HG03575 (cell line): ENCODE measurements at regions not wholly inside any gene's neighbourhood (a gene's known extent, or its start where the extent isn't known, plus 50 kb on each side); places are given as distances from the start of the nearest gene placed in this dataset.
"Not testable (repeated sequence)": the region's sequence is repeated elsewhere in the genome, so short reads cannot be mapped to it uniquely, and the experiment has no call there.

ENCODE experiments used
- ATAC-seq: cut with Tn5 transposase; IDR thresholded peaks from one replicate; pipeline ENCODE4 v1.9.1; 2021; ENCODE audit not compliant: unreplicated experiment, insufficient number of reproducible peaks, low FRiP score; ENCODE audit errors: extremely low read depth

- not testable (repeated sequence) for ATAC-seq
Observed at GRCh38 chr3:182034231-182034630, 322.5 kb downstream of the SOX2 start.

- ATAC-seq = no peak
Observed at GRCh38 chr3:182035324-182035723, 323.6 kb downstream of the SOX2 start.

GRCh38 chr3:182036382-182036781 is 324.7 kb downstream of the SOX2 start:
- ATAC-seq = no peak

GRCh38 chr3:182041668-182042291 is 330.1 kb downstream of the SOX2 start:
- ATAC-seq = no peak

- no peak for ATAC-seq
Observed at GRCh38 chr3:182045736-182046135, 334.0 kb downstream of the SOX2 start.

GRCh38 chr3:182046166-182046764 is 334.5 kb downstream of the SOX2 start:
- ATAC-seq = no peak

GRCh38 chr3:182050932-182051331 is 339.2 kb downstream of the SOX2 start:
- no peak for ATAC-seq

GRCh38 chr3:182052332-182052731 is 340.6 kb downstream of the SOX2 start:
- ATAC-seq = no peak

- no peak for ATAC-seq
Observed at GRCh38 chr3:182052757-182053156, 341.0 kb downstream of the SOX2 start.

GRCh38 chr3:182058488-182058887 is 346.8 kb downstream of the SOX2 start:
- ATAC-seq = no peak

GRCh38 chr3:182063742-182064141 is 352.0 kb downstream of the SOX2 start:
- no peak for ATAC-seq

- ATAC-seq = no peak
Observed at GRCh38 chr3:182067423-182067822, 355.7 kb downstream of the SOX2 start.

- ATAC-seq = no peak
Observed at GRCh38 chr3:182078316-182078715, 366.6 kb downstream of the SOX2 start.

GRCh38 chr3:182078929-182079328 is 367.2 kb downstream of the SOX2 start:
- no peak for ATAC-seq

GRCh38 chr3:182081096-182081495 is 369.4 kb downstream of the SOX2 start:
- ATAC-seq = no peak

GRCh38 chr3:182083112-182083511 is 371.4 kb downstream of the SOX2 start:
- no peak for ATAC-seq

- no peak for ATAC-seq
Observed at GRCh38 chr3:182092662-182093262, 381.0 kb downstream of the SOX2 start.

- ATAC-seq = no peak
Observed at GRCh38 chr3:182094321-182094720, 382.6 kb downstream of the SOX2 start.

- no peak for ATAC-seq
Observed at GRCh38 chr3:182104881-182105280, 393.2 kb downstream of the SOX2 start.

GRCh38 chr3:182105875-182106274 is 394.1 kb downstream of the SOX2 start:
- no peak for ATAC-seq

GRCh38 chr3:182108371-182108770 is 396.6 kb downstream of the SOX2 start:
- ATAC-seq = no peak
